Epithelial cell of esophagus (primary cell): ENCODE measurements at regions not wholly inside any gene's neighbourhood (a gene's known extent, or its start where the extent isn't known, plus 50 kb on each side); places are given as distances from the start of the nearest gene placed in this dataset.
A peak's percentile ranks its signal among the peaks of the same experiment; 100 is the strongest.

Experiments
- DNase-seq: peaks from one replicate; pipeline ENCODE4 v3.0.0; 2010; ENCODE audit warnings: low read depth
- H3K4me3 ChIP-seq: 2 replicates; pipeline ENCODE4 v1.5.1; 2011; ENCODE audit warnings: mild to moderate bottlenecking, low read length, control low read depth
- TF ChIP-seq, protein P1 (sequence below): IDR thresholded peaks from 2 replicates; pipeline ENCODE4 v1.5.1; 2011; ENCODE audit warnings: low read depth, mild to moderate bottlenecking, low read length, control low read depth, inconsistent platforms; ENCODE audit not compliant: insufficient read depth; ENCODE audit errors: missing control alignments

DNA sequence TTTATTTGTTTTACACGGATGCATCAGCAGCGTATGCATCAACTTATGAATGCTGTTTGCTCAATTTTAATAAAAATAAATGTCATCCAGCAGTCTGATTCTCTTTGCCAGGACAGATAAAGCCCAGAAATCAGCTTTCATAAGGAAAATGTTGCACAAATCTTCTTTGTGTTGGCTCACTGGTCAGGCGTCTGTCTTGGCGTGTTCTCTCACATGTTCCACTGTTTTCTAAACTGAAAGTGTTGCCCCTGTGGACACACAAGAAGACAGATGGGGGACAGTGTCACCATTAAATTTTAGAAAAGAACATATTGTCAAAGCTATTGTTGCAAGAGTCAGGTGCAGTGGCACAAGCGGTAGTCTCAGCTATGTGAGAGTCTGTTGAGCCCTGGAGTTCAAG, 316.2 kb downstream of the CENPC start:
- H3K4me3 ChIP-seq, result no peak overlapping the region
- DNase-seq, result no peak
- TF ChIP-seq, protein P1, sequence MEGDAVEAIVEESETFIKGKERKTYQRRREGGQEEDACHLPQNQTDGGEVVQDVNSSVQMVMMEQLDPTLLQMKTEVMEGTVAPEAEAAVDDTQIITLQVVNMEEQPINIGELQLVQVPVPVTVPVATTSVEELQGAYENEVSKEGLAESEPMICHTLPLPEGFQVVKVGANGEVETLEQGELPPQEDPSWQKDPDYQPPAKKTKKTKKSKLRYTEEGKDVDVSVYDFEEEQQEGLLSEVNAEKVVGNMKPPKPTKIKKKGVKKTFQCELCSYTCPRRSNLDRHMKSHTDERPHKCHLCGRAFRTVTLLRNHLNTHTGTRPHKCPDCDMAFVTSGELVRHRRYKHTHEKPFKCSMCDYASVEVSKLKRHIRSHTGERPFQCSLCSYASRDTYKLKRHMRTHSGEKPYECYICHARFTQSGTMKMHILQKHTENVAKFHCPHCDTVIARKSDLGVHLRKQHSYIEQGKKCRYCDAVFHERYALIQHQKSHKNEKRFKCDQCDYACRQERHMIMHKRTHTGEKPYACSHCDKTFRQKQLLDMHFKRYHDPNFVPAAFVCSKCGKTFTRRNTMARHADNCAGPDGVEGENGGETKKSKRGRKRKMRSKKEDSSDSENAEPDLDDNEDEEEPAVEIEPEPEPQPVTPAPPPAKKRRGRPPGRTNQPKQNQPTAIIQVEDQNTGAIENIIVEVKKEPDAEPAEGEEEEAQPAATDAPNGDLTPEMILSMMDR, result no peak

DNA sequence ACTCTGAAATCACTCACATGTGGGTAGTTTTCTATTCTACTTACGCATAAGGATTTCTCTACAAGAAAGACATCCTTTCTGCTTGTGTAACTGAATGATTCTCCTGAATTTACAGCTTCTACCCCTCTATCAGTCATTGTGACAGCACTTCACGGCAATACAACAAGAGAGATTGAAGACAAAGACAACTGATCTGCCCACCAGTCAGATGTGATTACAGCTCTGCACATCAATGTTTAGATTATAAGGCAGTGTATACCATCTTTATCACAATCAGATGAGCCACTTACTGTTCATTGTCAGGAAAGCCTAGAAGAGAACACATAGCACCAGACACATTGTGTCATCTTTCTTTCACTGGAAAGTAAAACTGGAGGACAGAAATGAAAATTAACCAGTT, 324.4 kb downstream of the CENPC start:
- no peak overlapping the region for H3K4me3 ChIP-seq
- no peak for DNase-seq
- TF ChIP-seq, protein P1, result no peak

DNA sequence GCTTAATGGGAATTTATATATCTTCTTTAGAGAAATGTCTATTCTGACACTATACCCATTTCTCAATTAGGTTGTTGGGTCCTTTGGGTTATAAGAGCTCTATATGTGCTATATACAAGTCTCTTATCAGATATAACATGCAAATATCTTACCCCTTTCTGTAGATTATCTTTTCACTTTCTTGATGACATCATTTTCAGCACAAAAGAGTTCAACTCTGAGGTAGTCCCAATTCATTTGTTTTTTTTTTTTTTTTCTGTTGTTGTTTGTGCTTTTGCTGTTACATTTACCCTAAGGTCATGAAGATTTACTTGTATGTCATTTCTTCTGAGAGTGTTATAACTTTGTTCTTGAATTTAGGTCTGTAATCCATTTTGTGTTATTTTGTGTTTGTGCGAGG, 326.4 kb downstream of the CENPC start:
- DNase-seq, result no peak
- TF ChIP-seq, protein P1, result no peak
- no peak overlapping the region for H3K4me3 ChIP-seq

DNA sequence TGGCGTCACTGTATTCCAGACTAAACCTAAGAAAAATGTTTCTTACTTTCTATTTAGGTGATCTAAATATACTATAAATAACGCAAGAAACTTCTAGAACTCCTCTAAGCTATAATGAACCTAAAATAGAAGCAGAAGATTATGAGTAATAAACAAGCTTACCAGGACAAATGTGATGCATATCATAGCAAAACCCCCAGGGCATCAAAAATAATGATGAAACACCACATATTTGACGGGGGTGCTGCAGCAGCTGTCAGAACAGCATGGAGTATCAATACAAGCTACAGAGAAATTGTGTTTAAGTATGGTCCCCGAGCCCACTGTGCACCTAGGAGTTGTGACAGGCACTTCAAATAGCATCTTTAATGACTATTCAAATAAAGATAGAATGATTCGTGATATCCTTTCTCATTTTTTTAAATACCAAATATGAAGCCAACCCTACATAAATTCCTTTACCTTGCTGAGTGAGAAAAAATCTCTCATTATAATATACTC, 337.3 kb downstream of the CENPC start:
- no peak overlapping the region for H3K4me3 ChIP-seq
- DNase-seq, result peak; percentile 25
- TF ChIP-seq, protein P1, result no peak

DNA sequence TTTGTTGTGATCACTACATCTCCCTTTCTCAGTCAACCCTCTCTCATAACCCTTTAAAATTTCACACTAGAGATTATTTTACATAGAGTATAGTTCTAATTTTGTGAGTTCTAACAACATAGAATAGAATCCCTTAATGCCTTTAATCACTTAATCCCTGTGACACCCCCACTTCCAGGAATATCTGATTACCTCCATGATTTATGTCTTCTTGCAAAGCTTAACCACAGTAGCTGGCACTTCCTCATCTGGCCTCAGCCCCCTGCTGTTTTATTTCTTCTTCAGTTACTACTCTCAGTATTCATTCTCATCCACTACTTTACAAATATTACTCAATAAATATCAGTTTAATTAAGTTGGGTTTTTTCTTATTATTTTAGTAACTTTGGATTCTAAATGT, 340.9 kb downstream of the CENPC start:
- TF ChIP-seq, protein P1, result no peak
- no peak for DNase-seq
- no peak overlapping the region for H3K4me3 ChIP-seq

DNA sequence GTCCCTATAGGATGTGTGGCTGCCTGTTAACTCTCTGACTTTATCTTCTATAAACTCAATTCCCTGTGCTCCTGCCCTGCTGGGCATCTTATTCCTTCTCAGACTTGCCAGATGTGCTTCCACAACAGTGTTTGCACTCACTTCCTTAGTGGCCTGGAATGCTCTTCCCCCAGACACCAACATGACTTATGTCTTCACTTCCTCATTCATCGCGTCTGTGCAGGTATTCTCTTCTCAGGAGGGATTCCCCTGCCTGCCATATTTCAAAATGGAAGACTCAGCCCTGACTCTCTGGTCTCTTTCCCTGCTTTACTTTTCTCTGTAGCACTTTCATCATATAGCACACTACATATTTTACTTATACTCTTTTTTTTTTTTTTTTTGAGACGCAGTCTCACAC, 344.0 kb downstream of the CENPC start:
- peak; percentile 10 for DNase-seq
- TF ChIP-seq, protein P1, result no peak
- H3K4me3 ChIP-seq, result no peak overlapping the region

DNA sequence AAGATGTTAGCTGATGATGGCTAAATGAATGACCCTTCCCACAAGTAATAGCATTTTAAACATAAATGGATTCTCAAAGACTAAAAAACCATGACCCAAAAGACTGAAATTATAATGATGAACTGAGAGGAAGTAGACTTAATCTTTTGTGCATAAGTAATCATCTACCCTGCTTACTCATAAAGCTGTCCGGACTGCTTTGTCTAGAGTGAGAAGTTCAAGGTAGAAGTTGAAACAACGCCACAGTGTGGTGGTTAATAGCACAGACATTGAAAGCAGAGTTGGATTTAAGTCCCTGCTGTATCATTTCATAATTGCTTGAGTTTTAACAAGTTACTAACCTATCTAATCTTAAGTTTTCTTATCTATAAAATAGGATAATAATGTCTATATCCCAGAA, 346.6 kb downstream of the CENPC start:
- H3K4me3 ChIP-seq, result no peak overlapping the region
- TF ChIP-seq, protein P1, result peak; percentile 49
- DNase-seq, result peak; percentile 76
